ENCODE measurements at regions not wholly inside any gene's neighbourhood (a gene's known extent, or its start where the extent isn't known, plus 50 kb on each side); places are given as distances from the start of the nearest gene placed in this dataset.

DNA sequence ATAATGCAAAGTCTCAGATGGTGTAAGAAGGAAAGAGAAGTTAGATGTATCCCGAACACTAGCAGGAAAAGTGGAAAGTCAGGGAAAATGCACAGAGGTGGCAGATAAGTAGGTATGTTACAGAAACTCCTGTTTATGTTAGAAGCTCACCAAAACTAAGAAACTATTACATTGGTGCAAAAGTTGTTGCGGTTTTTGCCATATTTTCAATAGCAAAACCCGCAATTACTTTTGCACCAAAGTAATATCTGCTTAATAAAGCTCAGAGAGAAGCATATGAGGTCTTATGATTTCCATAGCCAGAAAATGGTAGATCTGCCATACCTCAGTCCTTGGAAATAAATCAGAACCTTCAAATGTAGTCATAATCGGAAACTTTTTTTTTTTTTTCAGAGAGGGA, 1035.6 kb downstream of the PCDH7 start:
- TF ChIP-seq CTCF (IDR thresholded peaks at IDR 0.05) (no peak), EP300 (IDR thresholded peaks at IDR 0.05) (no peak), POLR2A (IDR thresholded peaks at IDR 0.05) (no peak)
